K562 (cell line): ENCODE measurements at regions not wholly inside any gene's neighbourhood (a gene's known extent, or its start where the extent isn't known, plus 50 kb on each side); places are given as distances from the start of the nearest gene placed in this dataset.

Experiments
- MECOM ChIP-seq: fragments of 250-450 bp; sonication (Bioruptor Pico); IDR thresholded peaks from 2 replicates; pipeline ENCODE4 v1.8.0; 2022; ENCODE audit warnings: inconsistent platforms
- SMAD4 ChIP-seq: fragments of 250-450 bp; sonication (Bioruptor Pico); conservative IDR thresholded peaks from 2 replicates; pipeline ENCODE4 v1.8.0; 2021; ENCODE audit warnings: inconsistent platforms, mild to moderate bottlenecking, moderate library complexity
- SP2 ChIP-seq: IDR thresholded peaks from 2 replicates; pipeline ENCODE4 v1.6.1; 2011; ENCODE audit warnings: mild to moderate bottlenecking, low read depth, low read length, moderate library complexity; ENCODE audit not compliant: poor library complexity, severe bottlenecking; ENCODE audit errors: extremely low read depth
- ZNF121 ChIP-seq: sonication (generic); formaldehyde crosslinking; conservative IDR thresholded peaks from 2 replicates; pipeline ENCODE4 v1.8.0; 2022; ENCODE audit warnings: missing genetic modification reagents
- TF ChIP-seq, protein P1 (sequence below): sonication (generic); formaldehyde crosslinking; IDR thresholded peaks from 2 replicates; pipeline ENCODE4 v1.4.0; 2020; ENCODE audit warnings: mild to moderate bottlenecking, missing genetic modification reagents
- TF ChIP-seq, protein P2 (sequence below): fragments of 200-400 bp; formaldehyde crosslinking; IDR thresholded peaks from 2 replicates; pipeline ENCODE4 v1.6.1; 2017; ENCODE audit warnings: mild to moderate bottlenecking, low read depth, low read length, moderate library complexity
- TF ChIP-seq, protein P3 (sequence below): fragments of 450-650 bp; IDR thresholded peaks from 2 replicates; pipeline ENCODE4 v1.7.1; 2018; ENCODE audit warnings: mild to moderate bottlenecking, low read depth; ENCODE audit not compliant: partially characterized antibody

DNA sequence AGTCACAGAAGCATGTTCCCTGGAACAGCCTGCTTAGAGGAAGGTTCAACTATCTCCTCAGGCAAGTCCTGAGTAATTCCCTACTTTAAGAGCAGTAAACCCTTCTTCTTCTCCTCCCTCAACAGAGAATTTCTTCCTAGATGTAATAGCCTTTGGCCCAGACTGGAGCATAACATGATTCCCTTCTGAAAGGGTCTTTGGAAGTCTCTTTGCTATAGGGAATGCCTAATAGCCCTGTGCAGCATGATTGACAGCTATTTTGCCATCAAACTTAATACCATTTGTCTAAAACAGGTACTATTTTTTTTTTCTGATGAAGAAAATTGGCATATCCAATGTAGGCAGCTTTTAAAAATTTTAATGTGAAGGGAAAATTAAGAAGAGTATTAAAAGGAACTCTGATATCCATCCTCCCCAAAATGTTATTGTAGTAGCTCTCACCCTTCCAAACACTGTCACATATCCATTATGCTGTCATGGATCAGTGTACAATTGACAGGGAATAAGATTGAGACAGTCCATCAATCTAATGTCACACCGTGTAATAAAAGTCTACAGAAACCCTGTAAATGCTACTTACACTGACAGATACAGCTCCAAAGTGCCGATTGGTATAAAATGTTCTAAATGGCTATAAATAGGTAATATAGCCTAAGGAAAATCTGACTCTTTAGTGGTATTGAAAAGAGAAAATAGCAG lies 884.6 kb downstream of the TTLL7 start (continued):
- TF ChIP-seq, protein P1, sequence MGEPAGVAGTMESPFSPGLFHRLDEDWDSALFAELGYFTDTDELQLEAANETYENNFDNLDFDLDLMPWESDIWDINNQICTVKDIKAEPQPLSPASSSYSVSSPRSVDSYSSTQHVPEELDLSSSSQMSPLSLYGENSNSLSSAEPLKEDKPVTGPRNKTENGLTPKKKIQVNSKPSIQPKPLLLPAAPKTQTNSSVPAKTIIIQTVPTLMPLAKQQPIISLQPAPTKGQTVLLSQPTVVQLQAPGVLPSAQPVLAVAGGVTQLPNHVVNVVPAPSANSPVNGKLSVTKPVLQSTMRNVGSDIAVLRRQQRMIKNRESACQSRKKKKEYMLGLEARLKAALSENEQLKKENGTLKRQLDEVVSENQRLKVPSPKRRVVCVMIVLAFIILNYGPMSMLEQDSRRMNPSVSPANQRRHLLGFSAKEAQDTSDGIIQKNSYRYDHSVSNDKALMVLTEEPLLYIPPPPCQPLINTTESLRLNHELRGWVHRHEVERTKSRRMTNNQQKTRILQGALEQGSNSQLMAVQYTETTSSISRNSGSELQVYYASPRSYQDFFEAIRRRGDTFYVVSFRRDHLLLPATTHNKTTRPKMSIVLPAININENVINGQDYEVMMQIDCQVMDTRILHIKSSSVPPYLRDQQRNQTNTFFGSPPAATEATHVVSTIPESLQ (CRISPR knock-in tag), result no peak
- TF ChIP-seq, protein P2, sequence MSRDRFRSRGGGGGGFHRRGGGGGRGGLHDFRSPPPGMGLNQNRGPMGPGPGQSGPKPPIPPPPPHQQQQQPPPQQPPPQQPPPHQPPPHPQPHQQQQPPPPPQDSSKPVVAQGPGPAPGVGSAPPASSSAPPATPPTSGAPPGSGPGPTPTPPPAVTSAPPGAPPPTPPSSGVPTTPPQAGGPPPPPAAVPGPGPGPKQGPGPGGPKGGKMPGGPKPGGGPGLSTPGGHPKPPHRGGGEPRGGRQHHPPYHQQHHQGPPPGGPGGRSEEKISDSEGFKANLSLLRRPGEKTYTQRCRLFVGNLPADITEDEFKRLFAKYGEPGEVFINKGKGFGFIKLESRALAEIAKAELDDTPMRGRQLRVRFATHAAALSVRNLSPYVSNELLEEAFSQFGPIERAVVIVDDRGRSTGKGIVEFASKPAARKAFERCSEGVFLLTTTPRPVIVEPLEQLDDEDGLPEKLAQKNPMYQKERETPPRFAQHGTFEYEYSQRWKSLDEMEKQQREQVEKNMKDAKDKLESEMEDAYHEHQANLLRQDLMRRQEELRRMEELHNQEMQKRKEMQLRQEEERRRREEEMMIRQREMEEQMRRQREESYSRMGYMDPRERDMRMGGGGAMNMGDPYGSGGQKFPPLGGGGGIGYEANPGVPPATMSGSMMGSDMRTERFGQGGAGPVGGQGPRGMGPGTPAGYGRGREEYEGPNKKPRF, result no peak
- TF ChIP-seq MECOM (CRISPR knock-in tag), result no peak
- TF ChIP-seq SMAD4 (CRISPR knock-in tag), result no peak
- no peak for TF ChIP-seq ZNF121 (CRISPR knock-in tag)
- TF ChIP-seq SP2, result no peak
- TF ChIP-seq, protein P3, sequence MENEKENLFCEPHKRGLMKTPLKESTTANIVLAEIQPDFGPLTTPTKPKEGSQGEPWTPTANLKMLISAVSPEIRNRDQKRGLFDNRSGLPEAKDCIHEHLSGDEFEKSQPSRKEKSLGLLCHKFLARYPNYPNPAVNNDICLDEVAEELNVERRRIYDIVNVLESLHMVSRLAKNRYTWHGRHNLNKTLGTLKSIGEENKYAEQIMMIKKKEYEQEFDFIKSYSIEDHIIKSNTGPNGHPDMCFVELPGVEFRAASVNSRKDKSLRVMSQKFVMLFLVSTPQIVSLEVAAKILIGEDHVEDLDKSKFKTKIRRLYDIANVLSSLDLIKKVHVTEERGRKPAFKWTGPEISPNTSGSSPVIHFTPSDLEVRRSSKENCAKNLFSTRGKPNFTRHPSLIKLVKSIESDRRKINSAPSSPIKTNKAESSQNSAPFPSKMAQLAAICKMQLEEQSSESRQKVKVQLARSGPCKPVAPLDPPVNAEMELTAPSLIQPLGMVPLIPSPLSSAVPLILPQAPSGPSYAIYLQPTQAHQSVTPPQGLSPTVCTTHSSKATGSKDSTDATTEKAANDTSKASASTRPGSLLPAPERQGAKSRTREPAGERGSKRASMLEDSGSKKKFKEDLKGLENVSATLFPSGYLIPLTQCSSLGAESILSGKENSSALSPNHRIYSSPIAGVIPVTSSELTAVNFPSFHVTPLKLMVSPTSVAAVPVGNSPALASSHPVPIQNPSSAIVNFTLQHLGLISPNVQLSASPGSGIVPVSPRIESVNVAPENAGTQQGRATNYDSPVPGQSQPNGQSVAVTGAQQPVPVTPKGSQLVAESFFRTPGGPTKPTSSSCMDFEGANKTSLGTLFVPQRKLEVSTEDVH, result no peak
